ENCODE measurements at regions not wholly inside any gene's neighbourhood (a gene's known extent, or its start where the extent isn't known, plus 50 kb on each side); places are given as distances from the start of the nearest gene placed in this dataset.

GRCh38 chr11:129589190-129589860, 213.7 kb downstream of the BARX2 start:
- TF ChIP-seq TAF1 (IDR thresholded peaks at IDR 0.05; ENCODE audit: low read depth, low read length): no peak
- no peak for TF ChIP-seq POLR2AphosphoS5 (IDR thresholded peaks at IDR 0.05; ENCODE audit: low read depth, low read length)
